IgD-negative memory B cell (primary cell): ENCODE measurements at regions not wholly inside any gene's neighbourhood (a gene's known extent, or its start where the extent isn't known, plus 50 kb on each side); places are given as distances from the start of the nearest gene placed in this dataset.

Source experiments
- H3K27ac Mint-ChIP-seq, 3 donors: one replicate each; pipeline ENCODE4 v1.8.0; 2020 to 2022; ENCODE audit warnings: mild to moderate bottlenecking in 3 of 3, mixed read lengths in 3 of 3, moderate library complexity in 1 of 3
- H3K27me3 Mint-ChIP-seq: one replicate; pipeline ENCODE4 v1.8.0; 2021; ENCODE audit warnings: mixed read lengths
- H3K36me3 Mint-ChIP-seq: one replicate; pipeline ENCODE4 v1.8.0; 2020; ENCODE audit warnings: mild to moderate bottlenecking, mixed read lengths
- H3K4me1 Mint-ChIP-seq, 3 donors: one replicate each; pipeline ENCODE4 v1.8.0; 2020 to 2022; ENCODE audit warnings: mixed read lengths in 3 of 3, mild to moderate bottlenecking in 1 of 3
- H3K4me3 Mint-ChIP-seq, 4 donors: one replicate each; pipeline ENCODE4 v1.8.0; 2020 to 2022; ENCODE audit warnings: mild to moderate bottlenecking in 4 of 4, mixed read lengths in 4 of 4, moderate library complexity in 3 of 4
- H3K9me3 Mint-ChIP-seq, 3 donors: one replicate each; pipeline ENCODE4 v1.8.0; 2020 to 2021; ENCODE audit warnings: mixed read lengths in 3 of 3, mild to moderate bottlenecking in 1 of 3

DNA sequence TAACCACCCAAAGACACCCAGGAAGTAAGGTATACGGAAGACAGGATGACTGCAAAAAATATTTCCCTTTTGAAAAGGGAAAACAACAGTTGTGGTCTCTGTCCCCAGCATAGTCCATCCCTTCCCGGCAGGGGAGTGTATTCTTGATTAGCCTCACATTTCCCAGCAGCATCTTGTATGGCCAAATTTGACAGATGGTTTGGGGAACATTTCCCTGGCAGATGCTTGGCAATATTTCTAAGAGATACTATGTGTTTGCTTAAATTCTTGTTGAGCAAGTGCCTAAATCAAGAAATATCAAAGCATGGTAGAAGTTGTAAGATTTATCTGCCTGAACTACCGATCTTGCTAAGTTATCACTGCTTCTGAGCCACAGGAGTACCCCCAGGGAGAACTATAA, 56.9 kb upstream of the TPK1 start:
- H3K4me1 Mint-ChIP-seq: no peaks in the 10 kb centered on the region
- H3K4me3 Mint-ChIP-seq: no peak overlapping the region
- no peak overlapping the region for H3K27ac Mint-ChIP-seq
- H3K9me3 Mint-ChIP-seq: no peaks in the 10 kb centered on the region
- peaks cover 1% of the 10 kb centered on the region for H3K27me3 Mint-ChIP-seq
- H3K36me3 Mint-ChIP-seq: no peaks in the 10 kb centered on the region
